ENCODE measurements at regions not wholly inside any gene's neighbourhood (a gene's known extent, or its start where the extent isn't known, plus 50 kb on each side); places are given as distances from the start of the nearest gene placed in this dataset.
A peak's percentile ranks its signal among the peaks of the same experiment; 100 is the strongest.

GRCh38 chr4:188245651-188246050 is 106.4 kb downstream of the TRIML1 start:
- Histone ChIP-seq H3K4me1 (no peaks in the 10 kb centered on the region), H3K27me3 (no peaks in the 10 kb centered on the region), H3K36me3 (no peaks in the 10 kb centered on the region), H3K9me3 (no peaks in the 10 kb centered on the region), H3K27ac (no peak overlapping the region), H3K4me3 (no peak overlapping the region)
- no peak for DNase-seq
- TF ChIP-seq, protein P1, sequence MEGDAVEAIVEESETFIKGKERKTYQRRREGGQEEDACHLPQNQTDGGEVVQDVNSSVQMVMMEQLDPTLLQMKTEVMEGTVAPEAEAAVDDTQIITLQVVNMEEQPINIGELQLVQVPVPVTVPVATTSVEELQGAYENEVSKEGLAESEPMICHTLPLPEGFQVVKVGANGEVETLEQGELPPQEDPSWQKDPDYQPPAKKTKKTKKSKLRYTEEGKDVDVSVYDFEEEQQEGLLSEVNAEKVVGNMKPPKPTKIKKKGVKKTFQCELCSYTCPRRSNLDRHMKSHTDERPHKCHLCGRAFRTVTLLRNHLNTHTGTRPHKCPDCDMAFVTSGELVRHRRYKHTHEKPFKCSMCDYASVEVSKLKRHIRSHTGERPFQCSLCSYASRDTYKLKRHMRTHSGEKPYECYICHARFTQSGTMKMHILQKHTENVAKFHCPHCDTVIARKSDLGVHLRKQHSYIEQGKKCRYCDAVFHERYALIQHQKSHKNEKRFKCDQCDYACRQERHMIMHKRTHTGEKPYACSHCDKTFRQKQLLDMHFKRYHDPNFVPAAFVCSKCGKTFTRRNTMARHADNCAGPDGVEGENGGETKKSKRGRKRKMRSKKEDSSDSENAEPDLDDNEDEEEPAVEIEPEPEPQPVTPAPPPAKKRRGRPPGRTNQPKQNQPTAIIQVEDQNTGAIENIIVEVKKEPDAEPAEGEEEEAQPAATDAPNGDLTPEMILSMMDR (IDR thresholded peaks at IDR 0.05): no peak
- intact Hi-C loops (cut with DNase I): no loop called here
- no peak for ATAC-seq

DNA sequence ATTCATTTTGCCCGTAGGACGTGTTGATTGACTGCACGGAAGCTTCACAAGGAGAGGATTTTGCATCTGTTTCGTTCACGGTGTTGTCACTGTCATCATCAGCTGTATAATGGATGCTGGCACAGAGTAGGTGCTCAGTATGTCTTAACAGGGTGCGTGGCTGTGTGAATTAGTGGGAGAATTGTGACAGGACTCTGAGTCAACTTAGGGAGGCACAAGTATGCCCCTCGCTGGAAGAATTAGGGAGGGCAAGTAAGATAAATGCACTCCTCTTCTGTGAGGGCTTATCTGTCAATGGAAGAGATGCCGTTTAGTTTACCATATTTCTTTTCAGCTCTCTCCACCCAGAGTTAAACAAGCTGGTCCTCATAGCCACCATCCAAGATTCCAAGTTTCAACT is 107.2 kb downstream of the TRIML1 start:
- H3K36me3 ChIP-seq: no peaks in the 10 kb centered on the region
- no peak overlapping the region for H3K27ac ChIP-seq
- intact Hi-C loops (cut with DNase I): no loop called here
- DNase-seq: no peak
- no peaks in the 10 kb centered on the region for H3K27me3 ChIP-seq
- TF ChIP-seq, protein P1 (IDR thresholded peaks at IDR 0.05): no peak
- no peaks in the 10 kb centered on the region for H3K4me1 ChIP-seq
- H3K9me3 ChIP-seq: no peaks in the 10 kb centered on the region
- no peak overlapping the region for H3K4me3 ChIP-seq
- ATAC-seq: no peak

GRCh38 chr4:188254211-188254610 is 115.0 kb downstream of the TRIML1 start:
- H3K27me3 ChIP-seq: no peaks in the 10 kb centered on the region
- intact Hi-C loops (cut with DNase I): no loop called here
- no peak overlapping the region for H3K27ac ChIP-seq
- no peaks in the 10 kb centered on the region for H3K4me1 ChIP-seq
- H3K9me3 ChIP-seq: no peaks in the 10 kb centered on the region
- H3K4me3 ChIP-seq: no peak overlapping the region
- H3K36me3 ChIP-seq: no peaks in the 10 kb centered on the region
- no peak for ATAC-seq
- TF ChIP-seq, protein P1 (IDR thresholded peaks at IDR 0.05): no peak
- DNase-seq: no peak

- peak; percentile 19 for ATAC-seq
- Histone ChIP-seq H3K4me3 (no peak overlapping the region), H3K27me3 (no peaks in the 10 kb centered on the region), H3K4me1 (no peaks in the 10 kb centered on the region), H3K27ac (no peak overlapping the region), H3K36me3 (no peaks in the 10 kb centered on the region), H3K9me3 (no peaks in the 10 kb centered on the region)
- DNase-seq: no peak
- intact Hi-C loops (cut with DNase I): no loop called here
- TF ChIP-seq, protein P1 (IDR thresholded peaks at IDR 0.05): no peak
These were observed 123.2 kb downstream of the TRIML1 start for GRCh38 chr4:188262464-188262863.

DNA sequence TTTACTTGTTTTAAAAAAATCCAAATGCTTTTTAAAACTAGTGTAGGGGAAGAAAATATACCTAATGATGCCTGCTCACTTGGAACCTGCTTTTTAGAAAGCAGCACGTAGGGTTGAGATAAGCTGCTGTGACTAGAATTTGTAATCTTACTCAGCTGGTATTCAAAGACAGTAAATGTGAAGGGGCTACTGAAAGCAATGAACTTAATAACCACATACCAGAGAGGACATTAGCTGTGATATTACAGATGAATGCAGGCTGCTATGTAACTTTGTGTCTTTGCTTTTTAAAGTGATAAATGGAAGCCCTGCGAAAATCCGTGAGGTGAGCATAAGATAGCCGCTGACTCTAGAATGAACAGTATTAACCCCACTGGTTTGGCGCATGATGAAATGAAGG is 124.1 kb downstream of the TRIML1 start:
- H3K4me1 ChIP-seq: no peaks in the 10 kb centered on the region
- DNase-seq: no peak
- no peak overlapping the region for H3K4me3 ChIP-seq
- no peaks in the 10 kb centered on the region for H3K36me3 ChIP-seq
- H3K27me3 ChIP-seq: no peaks in the 10 kb centered on the region
- no peaks in the 10 kb centered on the region for H3K9me3 ChIP-seq
- TF ChIP-seq, protein P1 (IDR thresholded peaks at IDR 0.05): no peak
- H3K27ac ChIP-seq: no peak overlapping the region
- ATAC-seq: no peak
- intact Hi-C loops (cut with DNase I): no loop called here

DNA sequence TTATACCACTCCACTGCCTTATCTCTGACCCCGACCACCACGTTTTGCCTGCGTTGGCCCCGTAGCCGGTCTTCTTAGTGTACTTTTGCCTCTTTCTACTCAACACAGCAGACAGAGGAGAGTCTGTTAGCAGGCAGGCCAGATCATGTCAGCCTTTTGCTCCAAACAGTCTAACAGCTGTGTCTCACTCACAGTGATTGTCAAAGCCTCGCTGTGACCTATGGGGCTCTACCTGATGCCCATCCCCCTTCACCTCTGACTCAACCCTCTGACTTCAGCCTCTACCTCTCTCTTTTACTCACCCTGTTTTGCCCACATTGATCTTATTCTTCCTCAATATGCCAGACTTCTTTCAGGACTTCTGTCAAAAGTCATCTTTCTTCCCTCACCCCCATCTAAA is 127.1 kb downstream of the TRIML1 start:
- Histone ChIP-seq H3K36me3 (no peaks in the 10 kb centered on the region), H3K27me3 (no peaks in the 10 kb centered on the region), H3K9me3 (no peaks in the 10 kb centered on the region), H3K4me3 (no peak overlapping the region), H3K4me1 (no peaks in the 10 kb centered on the region), H3K27ac (no peak overlapping the region)
- no peak for DNase-seq
- ATAC-seq: no peak
- intact Hi-C loops (cut with DNase I): no loop called here
- TF ChIP-seq, protein P1 (IDR thresholded peaks at IDR 0.05): no peak
